ENCODE measurements at regions not wholly inside any gene's neighbourhood (a gene's known extent, or its start where the extent isn't known, plus 50 kb on each side); places are given as distances from the start of the nearest gene placed in this dataset.

DNA sequence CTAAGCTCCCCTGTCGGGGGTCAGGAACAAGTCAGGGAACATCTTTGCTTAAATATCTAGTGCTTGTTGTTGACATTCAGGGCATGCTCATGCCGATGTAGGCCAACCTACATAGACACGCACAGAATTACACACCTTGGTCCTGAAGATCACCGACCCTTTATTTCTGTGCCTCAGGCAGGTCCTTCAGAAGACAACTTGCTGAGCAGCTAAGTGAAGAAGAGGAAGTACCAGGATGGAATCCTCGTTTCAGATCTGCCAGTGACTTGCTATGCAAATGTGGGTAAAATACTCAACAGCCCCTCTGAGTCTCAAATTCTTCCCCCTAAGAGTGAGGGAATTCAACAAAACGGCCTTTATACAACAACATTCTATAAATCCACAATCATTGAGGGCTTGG lies 494.7 kb downstream of the BCL11A start:
- Histone ChIP-seq H3K27me3 (ENCODE audit: control insufficient read depth, insufficient read depth, low read length) (no peaks in the 10 kb centered on the region), H3K36me3 (ENCODE audit: control insufficient read depth, insufficient read depth, low read length) (no peaks in the 10 kb centered on the region), H3K4me3 (ENCODE audit: low read depth, low read length) (no peak overlapping the region)
- DNase-seq (ENCODE audit: low read depth), result no peak
- POLR2A ChIA-PET, result no interaction called here
- CTCF ChIA-PET, result interaction anchor here (0.9 kb wide), 1 partner anchor 502 kb away, joined by 3 read pairs; no protein-coding TSS in a partner anchor
- TF ChIP-seq, protein P1, sequence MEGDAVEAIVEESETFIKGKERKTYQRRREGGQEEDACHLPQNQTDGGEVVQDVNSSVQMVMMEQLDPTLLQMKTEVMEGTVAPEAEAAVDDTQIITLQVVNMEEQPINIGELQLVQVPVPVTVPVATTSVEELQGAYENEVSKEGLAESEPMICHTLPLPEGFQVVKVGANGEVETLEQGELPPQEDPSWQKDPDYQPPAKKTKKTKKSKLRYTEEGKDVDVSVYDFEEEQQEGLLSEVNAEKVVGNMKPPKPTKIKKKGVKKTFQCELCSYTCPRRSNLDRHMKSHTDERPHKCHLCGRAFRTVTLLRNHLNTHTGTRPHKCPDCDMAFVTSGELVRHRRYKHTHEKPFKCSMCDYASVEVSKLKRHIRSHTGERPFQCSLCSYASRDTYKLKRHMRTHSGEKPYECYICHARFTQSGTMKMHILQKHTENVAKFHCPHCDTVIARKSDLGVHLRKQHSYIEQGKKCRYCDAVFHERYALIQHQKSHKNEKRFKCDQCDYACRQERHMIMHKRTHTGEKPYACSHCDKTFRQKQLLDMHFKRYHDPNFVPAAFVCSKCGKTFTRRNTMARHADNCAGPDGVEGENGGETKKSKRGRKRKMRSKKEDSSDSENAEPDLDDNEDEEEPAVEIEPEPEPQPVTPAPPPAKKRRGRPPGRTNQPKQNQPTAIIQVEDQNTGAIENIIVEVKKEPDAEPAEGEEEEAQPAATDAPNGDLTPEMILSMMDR (IDR thresholded peaks at IDR 0.05; ENCODE audit: insufficient read depth, low read depth, low read length), result no peak

DNA sequence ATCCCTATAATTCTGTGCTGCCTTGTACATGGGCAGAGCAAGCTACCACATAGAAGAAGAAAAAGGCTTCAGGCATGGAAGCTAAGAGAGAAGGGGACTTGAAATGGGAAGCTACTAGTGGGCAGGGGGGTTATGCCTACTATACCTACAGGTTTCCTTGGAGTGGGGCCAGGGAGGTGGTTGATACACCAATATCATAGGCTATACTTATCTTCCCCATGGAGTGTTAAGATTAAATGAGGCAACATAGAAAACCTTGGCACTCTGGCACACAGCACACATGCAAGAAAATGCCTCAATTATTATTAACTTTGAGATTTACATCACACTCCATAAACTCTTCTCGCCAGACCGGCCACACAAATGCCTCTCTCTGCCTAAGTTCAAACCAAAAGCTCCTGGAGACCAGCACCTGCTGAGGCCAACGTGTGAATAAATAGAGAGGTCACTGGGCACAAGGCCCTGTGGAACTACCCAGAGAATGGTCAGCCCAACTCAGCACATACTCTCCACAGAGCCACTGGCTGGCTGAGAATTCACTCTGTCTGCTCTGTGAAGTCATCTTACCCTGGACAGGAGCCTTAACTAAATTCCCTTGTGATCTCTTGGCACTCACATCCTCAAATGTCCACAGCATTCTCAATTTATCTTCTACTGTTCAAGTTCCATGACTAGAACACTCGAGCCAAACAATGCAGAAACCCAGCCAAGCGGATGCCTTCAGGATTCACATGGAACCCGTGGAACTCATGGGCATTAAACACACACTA lies 498.7 kb downstream of the BCL11A start:
- ChIA-PET POLR2A (no interaction called here), CTCF (no interaction called here)
- no peak for DNase-seq (ENCODE audit: low read depth)
- Histone ChIP-seq H3K36me3 (ENCODE audit: control insufficient read depth, insufficient read depth, low read length) (no peaks in the 10 kb centered on the region), H3K27me3 (ENCODE audit: control insufficient read depth, insufficient read depth, low read length) (no peaks in the 10 kb centered on the region), H3K4me3 (ENCODE audit: low read depth, low read length) (no peak overlapping the region)
- TF ChIP-seq, protein P1 (IDR thresholded peaks at IDR 0.05; ENCODE audit: insufficient read depth, low read depth, low read length), result no peak

DNA sequence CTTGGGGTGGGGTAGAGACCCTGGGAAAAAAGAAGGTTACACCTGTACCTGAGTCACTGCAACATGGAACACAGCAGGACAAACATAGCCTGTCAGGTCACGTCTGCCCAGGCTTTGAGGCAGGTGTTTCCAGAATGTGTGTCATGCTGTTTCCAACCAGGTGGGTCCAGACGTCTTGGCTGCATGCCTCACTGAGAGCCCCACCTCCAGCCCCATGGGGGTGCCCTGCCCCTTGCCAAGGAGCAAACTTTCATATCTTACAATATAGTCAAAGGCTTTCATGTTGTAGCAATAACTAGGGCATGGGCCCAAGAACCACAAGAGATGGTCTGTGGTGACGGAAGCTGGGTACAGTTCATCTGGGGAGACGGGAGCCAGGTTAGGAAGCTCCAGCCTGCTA lies 499.7 kb downstream of the BCL11A start:
- CTCF ChIA-PET, result no interaction called here

DNA sequence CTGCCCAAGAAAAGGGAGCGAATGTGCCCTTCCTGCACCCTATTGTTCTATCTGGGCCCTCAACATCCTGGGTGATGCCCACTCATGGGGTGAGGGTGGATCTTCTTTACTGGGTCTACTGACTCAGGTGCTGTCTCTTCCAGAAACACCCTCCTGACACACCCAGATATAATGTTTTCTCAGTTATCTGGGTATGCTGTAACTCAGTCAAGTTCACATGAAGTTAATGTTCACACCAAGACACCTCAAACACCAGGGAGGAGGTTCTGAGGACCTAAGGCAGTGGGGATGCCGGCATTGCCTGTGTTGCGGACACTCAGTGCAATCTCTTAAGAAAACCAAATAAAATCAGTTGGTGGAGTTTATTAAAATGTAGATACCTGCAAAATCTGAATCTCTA lies 500.9 kb downstream of the BCL11A start:
- TF ChIP-seq, protein P1 (IDR thresholded peaks at IDR 0.05; ENCODE audit: insufficient read depth, low read depth, low read length), result no peak
- H3K4me3 ChIP-seq (ENCODE audit: low read depth, low read length), result no peak overlapping the region
- no peaks in the 10 kb centered on the region for H3K36me3 ChIP-seq (ENCODE audit: control insufficient read depth, insufficient read depth, low read length)
- POLR2A ChIA-PET, result no interaction called here
- CTCF ChIA-PET, result no interaction called here
- DNase-seq (ENCODE audit: low read depth), result no peak
- no peaks in the 10 kb centered on the region for H3K27me3 ChIP-seq (ENCODE audit: control insufficient read depth, insufficient read depth, low read length)

More for the DNA sequence above, 499.7 kb downstream of the BCL11A start:
- H3K27me3 ChIP-seq (ENCODE audit: control insufficient read depth, insufficient read depth, low read length), result no peaks in the 10 kb centered on the region
- H3K36me3 ChIP-seq (ENCODE audit: control insufficient read depth, insufficient read depth, low read length), result no peaks in the 10 kb centered on the region
- no peak for DNase-seq (ENCODE audit: low read depth)
- H3K4me3 ChIP-seq (ENCODE audit: low read depth, low read length), result no peak overlapping the region
- TF ChIP-seq, protein P1 (IDR thresholded peaks at IDR 0.05; ENCODE audit: insufficient read depth, low read depth, low read length), result no peak
- POLR2A ChIA-PET, result no interaction called here

DNA sequence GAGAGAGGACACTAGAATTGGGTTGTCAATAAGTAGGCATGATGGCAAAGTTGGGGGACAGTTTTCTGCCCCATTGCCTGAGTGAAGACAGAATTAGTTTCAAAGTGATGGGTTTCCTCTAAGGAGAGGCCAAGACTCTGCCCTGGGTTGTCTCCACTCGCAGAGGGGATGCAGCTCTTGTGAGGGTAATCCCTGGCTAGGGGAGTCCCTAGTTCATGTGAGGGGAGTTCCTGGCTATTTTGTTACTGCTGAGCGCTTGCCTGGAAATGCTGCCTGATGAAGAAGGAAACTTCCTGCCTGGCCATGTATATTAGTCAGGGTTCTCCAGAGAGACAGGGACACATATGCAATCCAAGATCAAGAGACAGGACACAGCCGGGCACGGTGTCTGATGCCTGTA lies 501.5 kb downstream of the BCL11A start:
- TF ChIP-seq, protein P1 (IDR thresholded peaks at IDR 0.05; ENCODE audit: insufficient read depth, low read depth, low read length), result no peak
- Histone ChIP-seq H3K36me3 (ENCODE audit: control insufficient read depth, insufficient read depth, low read length) (no peaks in the 10 kb centered on the region), H3K4me3 (ENCODE audit: low read depth, low read length) (no peak overlapping the region), H3K27me3 (ENCODE audit: control insufficient read depth, insufficient read depth, low read length) (no peaks in the 10 kb centered on the region)
- POLR2A ChIA-PET, result no interaction called here
- CTCF ChIA-PET, result no interaction called here
- no peak for DNase-seq (ENCODE audit: low read depth)
